NCI-H82 treated with DMSO at 0.1 percent for 48 hours (cell line): ENCODE measurements at regions not wholly inside any gene's neighbourhood (a gene's known extent, or its start where the extent isn't known, plus 50 kb on each side); places are given as distances from the start of the nearest gene placed in this dataset.
A peak's percentile ranks its signal among the peaks of the same experiment; 100 is the strongest.
"Not testable (repeated sequence)": the region's sequence is repeated elsewhere in the genome, so short reads cannot be mapped to it uniquely, and the experiment has no call there.

Experiments
- DNase-seq: peaks from one replicate; lab custom pipeline; 2025; ENCODE audit not compliant: unreplicated experiment; lab: John Stamatoyannopoulos, UW

GRCh38 chrX:128992107-128992971 is 531.0 kb downstream of the SMARCA1 start:
- DNase-seq, result no peak

- DNase-seq, result peak; percentile 49
Observed at GRCh38 chrX:128975745-128976144, 547.5 kb downstream of the SMARCA1 start.

DNA sequence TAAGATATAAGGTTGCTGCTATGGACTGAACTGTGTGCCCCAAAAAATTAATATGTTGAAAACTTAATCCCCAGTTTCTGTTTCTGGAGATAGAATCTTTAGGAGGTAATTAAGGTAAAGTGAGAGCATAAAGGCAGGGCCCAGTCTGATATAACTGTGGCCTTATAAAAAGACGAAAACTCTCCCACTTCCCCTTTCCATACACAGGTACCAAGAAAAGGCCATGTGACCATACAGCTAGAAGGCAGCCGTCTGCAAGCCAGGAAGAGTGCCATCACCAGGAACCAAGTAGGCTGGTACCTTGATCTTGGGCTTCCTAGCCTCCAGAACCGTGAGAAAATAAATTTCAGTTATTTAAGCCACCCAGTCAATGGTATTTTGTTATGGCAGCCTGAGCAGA is 550.3 kb downstream of the SMARCA1 start:
- no peak for DNase-seq

GRCh38 chrX:128961290-128961689 is 562.0 kb downstream of the SMARCA1 start:
- DNase-seq, result no peak

GRCh38 chrX:128954697-128955096 is 568.6 kb downstream of the SMARCA1 start:
- DNase-seq, result not testable (repeated sequence)

GRCh38 chrX:128931071-128931470 is 592.2 kb downstream of the SMARCA1 start:
- no peak for DNase-seq

DNA sequence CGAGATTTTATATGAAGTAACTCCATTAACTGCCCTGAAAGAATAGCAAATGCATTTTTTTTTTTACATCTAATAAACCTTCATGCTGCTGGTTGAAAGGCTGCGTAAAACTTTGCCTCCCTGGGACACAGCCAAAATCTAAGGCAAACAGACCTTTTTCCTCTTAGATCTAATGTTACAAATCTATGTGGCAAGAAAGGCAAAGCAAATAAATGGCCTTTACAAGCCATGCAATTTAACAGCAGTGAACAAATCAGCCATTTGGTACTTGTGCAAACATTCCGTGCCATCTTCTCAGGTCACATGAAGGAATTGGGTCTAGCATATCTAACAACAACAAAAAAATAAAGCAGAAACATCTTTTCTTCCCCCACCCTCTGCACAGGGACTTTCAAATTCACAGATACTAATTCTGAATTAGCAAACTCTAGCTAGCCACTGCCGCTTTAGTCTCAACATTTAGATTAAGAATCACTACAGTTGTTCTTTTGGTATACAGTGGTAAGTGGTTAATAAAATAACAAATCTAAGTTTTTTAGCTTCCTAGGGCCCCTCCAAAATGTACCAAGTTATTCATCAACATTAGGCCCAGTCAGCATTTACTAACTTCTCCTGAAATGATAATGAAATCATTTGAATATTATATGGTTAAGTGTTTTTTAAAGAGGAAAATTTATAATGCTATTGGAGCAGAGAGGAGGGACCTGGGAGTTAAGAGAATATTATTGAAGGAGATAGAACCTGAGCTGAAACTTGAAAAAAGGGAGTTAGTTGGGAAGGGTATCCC is 593.8 kb downstream of the SMARCA1 start:
- DNase-seq, result no peak

DNA sequence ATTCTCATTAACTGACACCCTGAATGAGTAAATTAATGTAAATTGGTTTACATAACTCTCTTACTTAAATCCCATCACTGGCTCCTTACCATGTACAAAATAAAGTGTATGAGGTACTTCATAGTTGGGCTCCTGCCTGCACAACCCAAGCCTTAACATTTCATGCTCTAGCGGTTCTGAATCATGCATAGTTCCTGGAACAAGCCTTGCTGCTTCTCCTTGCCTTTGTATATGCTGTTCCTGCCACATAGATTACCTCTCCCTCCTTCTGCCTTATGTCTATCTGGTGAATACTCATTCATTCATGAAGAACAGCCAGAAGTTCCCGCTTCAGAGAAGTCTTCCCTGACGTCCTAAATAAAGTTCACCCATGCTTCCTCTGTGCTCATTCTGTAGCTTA is 594.7 kb downstream of the SMARCA1 start:
- DNase-seq, result no peak

GRCh38 chrX:128927363-128927762 is 595.9 kb downstream of the SMARCA1 start:
- no peak for DNase-seq

GRCh38 chrX:128906753-128907152 is 616.5 kb downstream of the SMARCA1 start:
- DNase-seq, result no peak

DNA sequence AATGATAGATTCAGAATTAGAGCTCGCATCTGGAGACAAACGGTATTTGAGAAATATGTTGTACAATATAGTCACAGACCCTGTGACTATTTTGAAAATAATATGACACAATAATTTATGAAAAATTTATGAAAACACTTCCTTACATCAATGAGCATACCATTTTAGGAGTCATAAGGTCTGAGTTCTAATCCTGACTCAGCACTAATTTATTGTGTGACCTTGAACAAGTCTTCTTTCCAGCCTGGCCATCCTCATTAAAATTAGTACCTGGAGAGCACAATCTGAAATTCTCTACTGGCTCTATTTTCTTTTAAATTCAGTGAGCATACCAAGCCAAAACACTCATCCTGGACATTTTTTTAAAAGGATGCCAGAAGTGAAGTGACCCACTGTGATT is 622.3 kb downstream of the SMARCA1 start:
- DNase-seq, result no peak

- DNase-seq, result no peak
Observed at GRCh38 chrX:128897621-128898020, 625.7 kb downstream of the SMARCA1 start.

DNA sequence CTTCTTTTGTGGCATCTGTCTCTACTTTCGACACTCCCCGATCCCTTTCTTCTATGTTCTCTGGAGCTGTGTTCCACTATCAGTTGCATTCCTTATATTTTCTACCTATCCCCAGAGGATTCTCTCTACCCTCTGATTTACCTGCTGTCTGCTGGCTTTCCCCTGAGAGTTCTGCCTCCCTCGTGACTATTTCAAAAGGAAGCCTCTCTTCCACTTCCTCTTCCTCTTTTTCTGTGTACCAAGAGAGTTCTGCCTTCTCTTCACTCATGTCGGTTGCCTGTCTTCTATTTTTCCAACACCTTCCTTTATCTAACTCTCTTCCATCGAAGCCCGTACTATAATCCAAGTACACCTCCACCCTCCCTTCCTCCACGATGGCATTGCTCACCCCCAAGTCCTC is 631.7 kb downstream of the SMARCA1 start:
- no peak for DNase-seq

GRCh38 chrX:128884430-128884829 is 638.9 kb downstream of the SMARCA1 start:
- no peak for DNase-seq

- no peak for DNase-seq
Observed at GRCh38 chrX:128883650-128884049, 639.6 kb downstream of the SMARCA1 start.

- no peak for DNase-seq
Observed at GRCh38 chrX:128870361-128870760, 652.9 kb downstream of the SMARCA1 start.

DNA sequence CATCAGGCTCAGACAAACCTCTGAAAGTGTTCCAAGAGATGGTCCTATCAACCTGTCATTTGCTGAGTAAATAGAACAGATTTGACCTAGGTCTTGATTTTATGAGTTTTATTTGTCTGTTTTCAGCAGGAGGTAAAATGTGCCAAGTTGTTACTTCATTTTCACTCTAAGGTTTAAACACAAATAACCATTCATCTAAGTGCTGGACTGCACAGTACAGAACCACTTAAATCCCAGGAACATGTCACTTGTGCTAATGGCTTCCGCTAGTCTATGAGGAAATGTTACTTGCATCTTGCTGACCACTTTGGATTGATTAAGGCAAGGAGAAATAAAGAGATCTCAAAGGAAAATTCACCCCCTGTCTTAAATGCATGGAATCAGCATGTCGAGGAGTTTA is 660.7 kb downstream of the SMARCA1 start:
- DNase-seq, result no peak

- peak; percentile 12 for DNase-seq
Observed at GRCh38 chrX:128848374-128848773, 674.9 kb downstream of the SMARCA1 start.

- no peak for DNase-seq
Observed at GRCh38 chrX:128846385-128846784, 676.9 kb downstream of the SMARCA1 start.

DNA sequence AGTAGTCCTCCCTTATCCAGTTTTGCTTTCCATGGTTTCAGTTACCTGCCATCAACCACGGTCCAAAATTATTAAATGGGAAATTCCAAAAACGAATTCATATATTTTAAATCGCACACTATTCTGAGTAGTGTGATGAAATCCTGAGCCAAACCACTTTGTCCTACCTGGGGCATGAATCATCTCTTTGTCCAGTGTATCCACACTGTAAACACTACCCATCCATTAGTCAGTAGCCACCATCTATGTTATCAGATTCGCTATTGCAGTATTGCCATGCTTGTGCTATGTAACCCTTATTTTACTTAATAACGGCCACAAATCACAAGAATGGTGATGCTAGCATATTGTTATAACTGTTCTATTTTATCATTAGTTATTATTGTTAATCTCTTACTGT is 704.6 kb downstream of the SMARCA1 start:
- DNase-seq, result no peak

GRCh38 chrX:128816919-128817318 is 706.4 kb downstream of the SMARCA1 start:
- peak; percentile 37 for DNase-seq

DNA sequence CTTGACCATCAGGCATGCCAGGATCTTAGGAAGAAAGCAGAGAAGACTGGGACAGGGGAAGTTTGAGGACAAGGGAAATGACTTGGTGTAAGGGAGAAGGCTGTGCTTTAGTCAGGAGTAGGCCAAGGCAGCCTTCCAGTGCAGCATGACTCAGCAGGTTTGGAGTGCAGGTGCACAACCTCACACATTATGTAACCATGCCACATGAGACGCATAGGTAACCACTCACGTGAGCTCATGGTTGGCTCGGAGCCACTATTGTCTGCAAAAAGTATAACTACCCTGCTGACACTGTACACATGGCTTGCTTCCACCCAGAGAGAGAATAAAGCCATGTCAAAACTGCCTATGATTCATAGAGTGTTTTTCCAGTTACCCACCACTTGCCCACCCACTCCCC is 715.9 kb downstream of the SMARCA1 start:
- no peak for DNase-seq
